ENCODE measurements at regions not wholly inside any gene's neighbourhood (a gene's known extent, or its start where the extent isn't known, plus 50 kb on each side); places are given as distances from the start of the nearest gene placed in this dataset.
A peak's percentile ranks its signal among the peaks of the same experiment; 100 is the strongest.

DNA sequence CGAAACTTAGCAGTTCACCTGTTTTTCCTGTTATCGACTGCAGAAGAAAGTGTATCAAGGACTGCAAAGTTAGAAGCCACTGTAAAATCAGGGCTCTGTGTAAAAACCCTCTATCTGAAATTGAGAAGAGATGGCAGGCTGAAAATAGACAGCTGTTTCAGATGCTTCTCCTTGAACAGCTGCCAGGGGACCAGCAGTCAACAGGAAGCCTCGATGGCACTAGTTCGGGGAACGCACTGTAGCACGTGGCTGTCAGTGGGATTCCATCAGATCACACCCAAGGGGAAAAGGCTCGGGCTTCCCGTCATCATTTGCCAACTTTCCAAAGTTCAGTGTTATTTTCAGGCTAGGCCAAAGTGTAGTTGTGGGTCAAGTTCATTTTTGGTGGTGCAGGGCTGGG is 316.9 kb downstream of the TXNL1 start:
- peak in 3 of 4 donors; percentile 38 to 82 (median 73) for DNase-seq

DNA sequence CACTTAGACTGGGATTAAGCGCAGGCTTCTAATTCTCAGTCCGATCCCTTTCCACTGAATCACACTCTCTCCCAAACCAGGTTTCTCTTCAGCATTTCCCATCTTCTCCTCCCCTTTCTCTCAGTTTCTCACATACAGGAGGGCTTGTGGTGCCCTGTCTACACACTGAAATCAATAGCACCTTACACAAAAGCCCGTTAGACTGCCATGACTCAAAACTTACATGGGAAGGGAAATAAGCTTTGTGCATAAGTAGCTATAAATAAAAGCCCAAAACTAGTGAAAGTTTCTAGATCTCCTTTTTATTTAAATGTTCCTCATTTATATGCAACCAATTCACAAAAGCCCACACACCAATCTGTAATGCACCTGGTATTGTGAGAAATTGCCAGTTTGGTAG is 318.4 kb downstream of the TXNL1 start:
- intact Hi-C loops (cut with DNase I): no loop called here
- no peak for ATAC-seq
- TF ChIP-seq, protein P1, sequence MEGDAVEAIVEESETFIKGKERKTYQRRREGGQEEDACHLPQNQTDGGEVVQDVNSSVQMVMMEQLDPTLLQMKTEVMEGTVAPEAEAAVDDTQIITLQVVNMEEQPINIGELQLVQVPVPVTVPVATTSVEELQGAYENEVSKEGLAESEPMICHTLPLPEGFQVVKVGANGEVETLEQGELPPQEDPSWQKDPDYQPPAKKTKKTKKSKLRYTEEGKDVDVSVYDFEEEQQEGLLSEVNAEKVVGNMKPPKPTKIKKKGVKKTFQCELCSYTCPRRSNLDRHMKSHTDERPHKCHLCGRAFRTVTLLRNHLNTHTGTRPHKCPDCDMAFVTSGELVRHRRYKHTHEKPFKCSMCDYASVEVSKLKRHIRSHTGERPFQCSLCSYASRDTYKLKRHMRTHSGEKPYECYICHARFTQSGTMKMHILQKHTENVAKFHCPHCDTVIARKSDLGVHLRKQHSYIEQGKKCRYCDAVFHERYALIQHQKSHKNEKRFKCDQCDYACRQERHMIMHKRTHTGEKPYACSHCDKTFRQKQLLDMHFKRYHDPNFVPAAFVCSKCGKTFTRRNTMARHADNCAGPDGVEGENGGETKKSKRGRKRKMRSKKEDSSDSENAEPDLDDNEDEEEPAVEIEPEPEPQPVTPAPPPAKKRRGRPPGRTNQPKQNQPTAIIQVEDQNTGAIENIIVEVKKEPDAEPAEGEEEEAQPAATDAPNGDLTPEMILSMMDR (IDR thresholded peaks at IDR 0.05): no peak

More for the DNA sequence above, 316.9 kb downstream of the TXNL1 start:
- intact Hi-C loops (cut with DNase I): no loop called here
- Histone ChIP-seq H3K4me1 (peaks cover under 1 to 3% of the 10 kb centered on the region in 2 donors), H3K27me3 (no peaks in the 10 kb centered on the region), H3K9me3 (no peaks in the 10 kb centered on the region), H3K4me3 (no peak overlapping the region), H3K27ac (no peak overlapping the region), H3K36me3 (no peaks in the 10 kb centered on the region)
- TF ChIP-seq, protein P1 (IDR thresholded peaks at IDR 0.05): no peak
- ATAC-seq: no peak

DNA sequence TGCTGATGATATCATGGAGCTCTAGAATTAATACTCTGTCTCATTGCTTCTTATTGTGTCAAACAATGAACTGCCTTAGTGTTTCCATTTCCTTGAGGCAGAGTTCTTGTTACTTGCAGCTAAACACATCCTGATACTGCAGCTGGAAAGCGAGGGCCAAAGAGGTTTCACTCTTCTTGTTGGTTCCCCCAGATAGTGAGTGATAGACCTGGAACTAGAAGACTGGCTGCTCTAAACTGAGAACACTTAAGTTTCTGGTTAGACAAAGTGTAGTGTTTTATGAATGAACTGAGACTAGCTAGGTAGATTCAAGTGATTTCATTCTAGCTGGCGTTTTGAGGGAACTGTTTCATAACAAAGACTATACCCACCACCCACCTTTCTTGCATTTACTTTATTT is 321.7 kb downstream of the TXNL1 start:
- no peak for ATAC-seq

More for the DNA sequence above, 318.4 kb downstream of the TXNL1 start:
- Histone ChIP-seq H3K4me1 (peaks cover 0 to 3% of the 10 kb centered on the region in 2 donors), H3K4me3 (no peak overlapping the region), H3K9me3 (no peaks in the 10 kb centered on the region), H3K36me3 (no peaks in the 10 kb centered on the region), H3K27me3 (no peaks in the 10 kb centered on the region), H3K27ac (no peak overlapping the region)
- DNase-seq: no peak

DNA sequence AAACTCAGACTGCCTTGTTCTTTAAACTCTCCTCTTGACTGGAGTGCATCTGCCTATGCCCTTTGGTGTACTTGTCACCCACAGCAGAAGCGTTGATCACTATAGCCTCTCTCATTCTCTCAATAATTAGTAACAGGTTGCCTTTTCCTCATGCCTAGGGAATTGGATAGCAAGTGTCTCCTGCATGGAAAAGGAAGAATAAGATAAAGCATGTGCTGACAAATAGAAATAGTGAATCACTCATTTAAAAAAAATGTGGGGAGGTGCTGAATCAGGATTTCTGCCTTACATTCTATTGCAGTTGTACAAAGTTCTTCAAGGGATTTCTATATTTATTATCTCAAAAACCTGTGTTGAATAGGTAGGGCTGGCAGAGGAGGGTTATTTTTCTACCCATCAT is 323.0 kb downstream of the TXNL1 start:
- H3K27me3 ChIP-seq: no peaks in the 10 kb centered on the region
- ATAC-seq: no peak

More for the DNA sequence above, 321.7 kb downstream of the TXNL1 start:
- no peak for DNase-seq
- H3K27me3 ChIP-seq: no peaks in the 10 kb centered on the region
- H3K4me1 ChIP-seq: peaks cover 0 to 3% of the 10 kb centered on the region in 2 donors
- no peaks in the 10 kb centered on the region for H3K9me3 ChIP-seq
- intact Hi-C loops (cut with DNase I): no loop called here
- TF ChIP-seq, protein P1 (IDR thresholded peaks at IDR 0.05): no peak
- H3K27ac ChIP-seq: no peak overlapping the region
- H3K36me3 ChIP-seq: no peaks in the 10 kb centered on the region
- H3K4me3 ChIP-seq: no peak overlapping the region

DNA sequence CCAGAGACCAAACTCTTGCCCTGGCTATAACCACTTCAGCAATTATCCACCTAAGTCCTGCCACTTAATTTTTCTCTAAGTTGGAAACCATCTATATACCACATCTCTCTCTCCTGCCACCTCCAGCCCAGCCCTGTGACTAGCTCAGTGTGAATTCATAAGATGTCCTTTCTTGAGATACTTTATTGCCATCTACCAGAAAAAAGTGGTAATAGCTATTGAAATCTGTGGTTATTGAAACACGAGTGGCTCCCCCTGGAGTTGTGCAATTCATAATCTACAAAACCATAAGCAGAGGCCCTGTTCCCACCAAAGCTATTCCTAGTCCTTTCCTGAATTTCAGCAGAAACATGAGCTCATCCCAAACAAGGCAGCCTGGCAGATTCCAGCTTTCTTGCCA is 324.0 kb downstream of the TXNL1 start:
- DNase-seq: no peak
- Histone ChIP-seq H3K9me3 (no peaks in the 10 kb centered on the region), H3K27ac (no peak overlapping the region), H3K4me3 (no peak overlapping the region), H3K27me3 (no peaks in the 10 kb centered on the region), H3K36me3 (no peaks in the 10 kb centered on the region), H3K4me1 (no peaks in the 10 kb centered on the region)
- ATAC-seq: no peak
- intact Hi-C loops (cut with DNase I): no loop called here
- TF ChIP-seq, protein P1 (IDR thresholded peaks at IDR 0.05): no peak

More for the DNA sequence above, 323.0 kb downstream of the TXNL1 start:
- no peak for DNase-seq
- TF ChIP-seq, protein P1 (IDR thresholded peaks at IDR 0.05): no peak
- Histone ChIP-seq H3K9me3 (no peaks in the 10 kb centered on the region), H3K4me1 (no peaks in the 10 kb centered on the region), H3K4me3 (no peak overlapping the region), H3K36me3 (no peaks in the 10 kb centered on the region), H3K27ac (no peak overlapping the region)
- intact Hi-C loops (cut with DNase I): no loop called here
